Activated B cell treated with CpG ODN at 0.5 μM for 24 hours (primary cell): ENCODE measurements at regions not wholly inside any gene's neighbourhood (a gene's known extent, or its start where the extent isn't known, plus 50 kb on each side); places are given as distances from the start of the nearest gene placed in this dataset.

Source experiments
- ATAC-seq: fragments of 200-7000 bp; cut with Tn5 transposase; one replicate; pipeline ENCODE4 v1.10.0; 2021; ENCODE audit warnings: low read depth, mild to moderate bottlenecking, moderate library complexity
- CTCF ChIA-PET: fragments of 350-600 bp; sonication (Branson Sonifier 250); formaldehyde crosslinking; loops from one replicate; lab custom pipeline; 2021; ENCODE audit warnings: antibody characterized with exemption; lab: Charles Lee
- POLR2A ChIA-PET: fragments of 350-600 bp; sonication (Branson Sonifier 250); formaldehyde crosslinking; loops from one replicate; lab custom pipeline; 2021; ENCODE audit warnings: antibody characterized with exemption; lab: Charles Lee
- DNase-seq: peaks from one replicate; pipeline ENCODE4 v3.0.0; 2022
- H3K27ac Mint-ChIP-seq: one replicate; pipeline ENCODE4 v1.8.0; 2020; ENCODE audit warnings: mixed read lengths
- H3K27me3 Mint-ChIP-seq: one replicate; pipeline ENCODE4 v1.8.0; 2021; ENCODE audit warnings: mixed read lengths
- H3K36me3 Mint-ChIP-seq: one replicate; pipeline ENCODE4 v1.8.0; 2021; ENCODE audit warnings: low read depth, mixed read lengths
- H3K4me1 Mint-ChIP-seq: one replicate; pipeline ENCODE4 v1.8.0; 2021; ENCODE audit warnings: mixed read lengths
- H3K4me3 Mint-ChIP-seq: one replicate; pipeline ENCODE4 v1.8.0; 2020; ENCODE audit warnings: mild to moderate bottlenecking, mixed read lengths
- H3K9me3 Mint-ChIP-seq: one replicate; pipeline ENCODE4 v1.8.0; 2020; ENCODE audit warnings: mixed read lengths
- intact Hi-C: fragments of 100-400 bp; cut with micrococcal nuclease; formaldehyde crosslinking; loops from one replicate; pipeline ENCODE4 v1.15.1; 2024
- TF ChIP-seq, protein P1 (sequence below): fragments of 200-600 bp; IDR thresholded peaks from one replicate; pipeline ENCODE4 v1.8.0; 2022; ENCODE audit warnings: antibody characterized with exemption, mild to moderate bottlenecking

DNA sequence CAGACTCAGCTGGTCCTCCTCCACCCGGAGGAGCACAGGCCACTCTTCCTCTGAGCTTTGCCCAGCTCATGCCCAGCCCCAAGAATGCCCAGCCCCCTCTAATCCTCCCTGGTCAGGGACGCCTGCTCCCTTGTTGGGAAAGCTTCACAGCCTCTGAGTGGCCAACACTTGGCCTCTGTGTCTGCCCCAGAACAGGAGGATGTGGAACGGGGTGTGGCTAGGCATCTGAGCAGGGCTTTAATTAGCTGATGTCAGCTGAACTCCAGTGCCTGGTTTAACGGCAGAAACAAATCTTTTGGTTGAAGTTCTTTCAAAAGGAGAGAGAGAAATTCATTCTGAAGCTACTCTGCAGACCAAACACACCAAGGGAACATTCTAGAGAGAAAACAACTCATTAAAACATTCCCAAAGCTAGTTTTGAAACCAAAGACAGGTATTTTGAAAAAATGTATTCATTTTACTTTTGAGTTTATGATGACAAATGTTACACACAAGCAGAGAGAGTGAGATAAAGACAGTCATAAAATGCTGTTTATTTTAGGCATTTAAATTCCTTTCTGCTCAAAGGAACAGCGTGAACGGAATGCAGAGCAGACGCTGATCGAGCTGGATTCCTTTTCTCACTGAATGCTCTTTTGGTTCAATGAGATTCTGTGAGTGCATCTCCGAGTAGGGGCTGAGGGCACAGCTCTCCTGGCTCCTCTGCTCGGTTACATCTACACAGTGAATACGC lies 63.8 kb downstream of the RTP5 start:
- Mint-ChIP-seq H3K27ac (no peak overlapping the region), H3K4me1 (no peaks in the 10 kb centered on the region), H3K27me3 (no peaks in the 10 kb centered on the region), H3K9me3 (no peaks in the 10 kb centered on the region), H3K4me3 (no peak overlapping the region), H3K36me3 (peaks cover 25% of the 10 kb centered on the region)
- POLR2A ChIA-PET = no interaction called here
- ATAC-seq (no peak), DNase-seq (no peak)
- intact Hi-C loops = no loop called here
- CTCF ChIA-PET = no interaction called here
- TF ChIP-seq, protein P1, sequence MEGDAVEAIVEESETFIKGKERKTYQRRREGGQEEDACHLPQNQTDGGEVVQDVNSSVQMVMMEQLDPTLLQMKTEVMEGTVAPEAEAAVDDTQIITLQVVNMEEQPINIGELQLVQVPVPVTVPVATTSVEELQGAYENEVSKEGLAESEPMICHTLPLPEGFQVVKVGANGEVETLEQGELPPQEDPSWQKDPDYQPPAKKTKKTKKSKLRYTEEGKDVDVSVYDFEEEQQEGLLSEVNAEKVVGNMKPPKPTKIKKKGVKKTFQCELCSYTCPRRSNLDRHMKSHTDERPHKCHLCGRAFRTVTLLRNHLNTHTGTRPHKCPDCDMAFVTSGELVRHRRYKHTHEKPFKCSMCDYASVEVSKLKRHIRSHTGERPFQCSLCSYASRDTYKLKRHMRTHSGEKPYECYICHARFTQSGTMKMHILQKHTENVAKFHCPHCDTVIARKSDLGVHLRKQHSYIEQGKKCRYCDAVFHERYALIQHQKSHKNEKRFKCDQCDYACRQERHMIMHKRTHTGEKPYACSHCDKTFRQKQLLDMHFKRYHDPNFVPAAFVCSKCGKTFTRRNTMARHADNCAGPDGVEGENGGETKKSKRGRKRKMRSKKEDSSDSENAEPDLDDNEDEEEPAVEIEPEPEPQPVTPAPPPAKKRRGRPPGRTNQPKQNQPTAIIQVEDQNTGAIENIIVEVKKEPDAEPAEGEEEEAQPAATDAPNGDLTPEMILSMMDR = no peak

- no peaks in the 10 kb centered on the region for H3K27me3 Mint-ChIP-seq
- intact Hi-C loops = no loop called here
- no peak overlapping the region for H3K27ac Mint-ChIP-seq
- DNase-seq (no peak), ATAC-seq (no peak)
- H3K4me3 Mint-ChIP-seq = no peak overlapping the region
- TF ChIP-seq, protein P1 = no peak
- H3K4me1 Mint-ChIP-seq = peaks cover 1% of the 10 kb centered on the region
- POLR2A ChIA-PET = interaction anchor here (1.1 kb wide), 1 partner anchor 29 kb away, joined by 7 read pairs; no protein-coding TSS in a partner anchor
- H3K9me3 Mint-ChIP-seq = no peaks in the 10 kb centered on the region
- CTCF ChIA-PET = no interaction called here
- H3K36me3 Mint-ChIP-seq = peaks cover 29% of the 10 kb centered on the region
These were observed 65.8 kb downstream of the RTP5 start for GRCh38 chr2:241935314-241935713.

DNA sequence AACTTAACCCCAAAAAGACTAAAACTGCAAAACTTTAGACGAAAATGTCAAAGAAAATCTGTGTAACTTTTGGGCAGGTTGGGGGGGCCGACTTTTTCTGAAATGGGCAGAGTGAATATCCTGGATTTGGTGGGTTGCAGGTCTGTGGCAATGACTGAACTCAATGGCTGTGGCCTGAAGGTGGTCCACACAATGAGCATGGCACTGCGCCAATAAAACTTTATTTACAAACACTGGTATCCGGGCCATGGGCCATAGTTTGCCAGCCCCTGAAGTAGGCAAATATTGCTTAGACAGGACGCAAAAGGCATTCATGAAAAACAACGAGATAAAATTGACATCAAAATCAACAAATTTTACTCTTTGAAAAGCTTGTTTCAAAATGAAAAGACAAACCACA lies 66.2 kb downstream of the RTP5 start:
- CTCF ChIA-PET = no interaction called here
- DNase-seq (no peak), ATAC-seq (no peak)
- TF ChIP-seq, protein P1 = no peak
- H3K36me3 Mint-ChIP-seq = peaks cover 31% of the 10 kb centered on the region
- H3K9me3 Mint-ChIP-seq = peaks cover 3% of the 10 kb centered on the region
- intact Hi-C loops = no loop called here
- no peak overlapping the region for H3K4me3 Mint-ChIP-seq
- no peaks in the 10 kb centered on the region for H3K27me3 Mint-ChIP-seq
- POLR2A ChIA-PET = no interaction called here
- H3K27ac Mint-ChIP-seq = no peak overlapping the region
- peaks cover 3% of the 10 kb centered on the region for H3K4me1 Mint-ChIP-seq

DNA sequence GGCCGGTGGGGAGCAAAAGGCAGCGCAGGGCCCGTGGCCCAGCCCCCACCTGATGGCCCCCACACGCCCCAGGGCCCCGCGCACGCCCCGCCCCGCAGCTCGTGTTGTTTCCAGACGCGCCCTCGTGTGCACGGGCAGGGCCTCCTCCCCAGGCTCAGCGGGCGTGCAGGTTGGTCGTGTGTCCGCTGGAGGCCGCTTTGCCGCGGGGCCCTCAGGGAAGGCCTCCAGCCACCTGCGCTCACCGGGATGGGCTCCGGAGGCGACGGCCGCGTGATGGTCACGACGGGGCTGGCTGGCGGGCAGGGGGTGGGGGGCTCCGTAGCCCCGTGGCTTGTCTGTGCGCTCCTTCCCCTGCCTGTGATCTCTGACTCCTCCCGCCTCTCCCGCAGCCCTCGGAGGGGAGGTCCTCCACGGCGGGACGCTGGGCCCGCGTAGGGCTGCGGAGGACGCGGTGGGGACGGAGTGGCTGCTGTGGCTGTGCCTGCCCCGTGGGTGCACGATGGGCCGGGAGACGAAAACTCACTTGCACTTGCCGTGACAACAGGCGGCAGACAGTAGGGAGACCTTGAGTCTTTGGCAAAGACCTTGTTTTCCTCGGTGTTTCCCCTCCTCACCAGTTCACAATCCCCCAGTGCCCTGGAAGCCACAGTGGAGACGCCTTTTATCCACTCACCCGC lies 67.1 kb downstream of the RTP5 start:
- no peak for ATAC-seq
- peaks cover 24% of the 10 kb centered on the region for H3K36me3 Mint-ChIP-seq

GRCh38 chr2:241937297-241937696 lies 67.8 kb downstream of the RTP5 start:
- POLR2A ChIA-PET = interaction anchor here (0.7 kb wide), 1 partner anchor 211 kb away, joined by 3 read pairs; no protein-coding TSS in a partner anchor
- DNase-seq (no peak), ATAC-seq (no peak)
- Mint-ChIP-seq H3K36me3 (peaks cover 24% of the 10 kb centered on the region), H3K27me3 (no peaks in the 10 kb centered on the region), H3K4me1 (peaks cover 9% of the 10 kb centered on the region), H3K27ac (no peak overlapping the region), H3K4me3 (no peak overlapping the region), H3K9me3 (peaks cover 3% of the 10 kb centered on the region)
- CTCF ChIA-PET = no interaction called here
- intact Hi-C loops = no loop called here
- TF ChIP-seq, protein P1 = no peak

More for the DNA sequence above, 67.1 kb downstream of the RTP5 start:
- no peak for DNase-seq
- H3K27ac Mint-ChIP-seq = no peak overlapping the region
- H3K27me3 Mint-ChIP-seq = no peaks in the 10 kb centered on the region
- peaks cover 3% of the 10 kb centered on the region for H3K9me3 Mint-ChIP-seq
- intact Hi-C loops = no loop called here
- ChIA-PET CTCF (no interaction called here), POLR2A (no interaction called here)
- TF ChIP-seq, protein P1 = no peak
- peaks cover 8% of the 10 kb centered on the region for H3K4me1 Mint-ChIP-seq
- no peak overlapping the region for H3K4me3 Mint-ChIP-seq
